ENCODE measurements at regions not wholly inside any gene's neighbourhood (a gene's known extent, or its start where the extent isn't known, plus 50 kb on each side); places are given as distances from the start of the nearest gene placed in this dataset.

- TF ChIP-seq, protein P1, sequence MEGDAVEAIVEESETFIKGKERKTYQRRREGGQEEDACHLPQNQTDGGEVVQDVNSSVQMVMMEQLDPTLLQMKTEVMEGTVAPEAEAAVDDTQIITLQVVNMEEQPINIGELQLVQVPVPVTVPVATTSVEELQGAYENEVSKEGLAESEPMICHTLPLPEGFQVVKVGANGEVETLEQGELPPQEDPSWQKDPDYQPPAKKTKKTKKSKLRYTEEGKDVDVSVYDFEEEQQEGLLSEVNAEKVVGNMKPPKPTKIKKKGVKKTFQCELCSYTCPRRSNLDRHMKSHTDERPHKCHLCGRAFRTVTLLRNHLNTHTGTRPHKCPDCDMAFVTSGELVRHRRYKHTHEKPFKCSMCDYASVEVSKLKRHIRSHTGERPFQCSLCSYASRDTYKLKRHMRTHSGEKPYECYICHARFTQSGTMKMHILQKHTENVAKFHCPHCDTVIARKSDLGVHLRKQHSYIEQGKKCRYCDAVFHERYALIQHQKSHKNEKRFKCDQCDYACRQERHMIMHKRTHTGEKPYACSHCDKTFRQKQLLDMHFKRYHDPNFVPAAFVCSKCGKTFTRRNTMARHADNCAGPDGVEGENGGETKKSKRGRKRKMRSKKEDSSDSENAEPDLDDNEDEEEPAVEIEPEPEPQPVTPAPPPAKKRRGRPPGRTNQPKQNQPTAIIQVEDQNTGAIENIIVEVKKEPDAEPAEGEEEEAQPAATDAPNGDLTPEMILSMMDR (IDR thresholded peaks at IDR 0.05), result no peak
- TF ChIP-seq EZH2 (IDR thresholded peaks at IDR 0.05; ENCODE audit: borderline replicate concordance, insufficient read depth, low read depth, low read length, poor library complexity, severe bottlenecking), result no peak
These were observed 125.8 kb upstream of the KLF4 start for GRCh38 chr9:107615321-107615720.

Data from B cell (primary cell).